Chondrocyte (in vitro differentiated cells): ENCODE measurements at regions not wholly inside any gene's neighbourhood (a gene's known extent, or its start where the extent isn't known, plus 50 kb on each side); places are given as distances from the start of the nearest gene placed in this dataset.

Experiments
- DNase-seq: peaks from one replicate; pipeline ENCODE4 v3.0.0; 2021; ENCODE audit warnings: mixed read lengths, low spot score
- H3K27ac Mint-ChIP-seq: one replicate; pipeline ENCODE4 v1.8.0; 2021; ENCODE audit warnings: mild to moderate bottlenecking, moderate library complexity, mixed read lengths; ENCODE audit not compliant: unreplicated experiment
- H3K27me3 Mint-ChIP-seq: 2 replicates; pipeline ENCODE4 v1.8.0; 2021; ENCODE audit warnings: low read depth, mixed read lengths
- H3K36me3 Mint-ChIP-seq: 2 replicates; pipeline ENCODE4 v1.8.0; 2021; ENCODE audit warnings: low read depth, mixed read lengths
- H3K4me1 Mint-ChIP-seq: 2 replicates; pipeline ENCODE4 v1.8.0; 2021; ENCODE audit warnings: low read depth, mild to moderate bottlenecking, mixed read lengths
- H3K4me3 Mint-ChIP-seq: one replicate; pipeline ENCODE4 v1.8.0; 2021; ENCODE audit warnings: mild to moderate bottlenecking, moderate library complexity, mixed read lengths; ENCODE audit not compliant: unreplicated experiment
- H3K9me3 Mint-ChIP-seq: 2 replicates; pipeline ENCODE4 v1.8.0; 2021; ENCODE audit warnings: low read depth, mixed read lengths
- TF ChIP-seq, protein P1 (sequence below): fragments of 200-600 bp; sonication (generic); IDR thresholded peaks from 2 replicates; pipeline ENCODE4 v1.5.0; 2021; ENCODE audit warnings: antibody characterized with exemption, mild to moderate bottlenecking, moderate library complexity

- TF ChIP-seq, protein P1, sequence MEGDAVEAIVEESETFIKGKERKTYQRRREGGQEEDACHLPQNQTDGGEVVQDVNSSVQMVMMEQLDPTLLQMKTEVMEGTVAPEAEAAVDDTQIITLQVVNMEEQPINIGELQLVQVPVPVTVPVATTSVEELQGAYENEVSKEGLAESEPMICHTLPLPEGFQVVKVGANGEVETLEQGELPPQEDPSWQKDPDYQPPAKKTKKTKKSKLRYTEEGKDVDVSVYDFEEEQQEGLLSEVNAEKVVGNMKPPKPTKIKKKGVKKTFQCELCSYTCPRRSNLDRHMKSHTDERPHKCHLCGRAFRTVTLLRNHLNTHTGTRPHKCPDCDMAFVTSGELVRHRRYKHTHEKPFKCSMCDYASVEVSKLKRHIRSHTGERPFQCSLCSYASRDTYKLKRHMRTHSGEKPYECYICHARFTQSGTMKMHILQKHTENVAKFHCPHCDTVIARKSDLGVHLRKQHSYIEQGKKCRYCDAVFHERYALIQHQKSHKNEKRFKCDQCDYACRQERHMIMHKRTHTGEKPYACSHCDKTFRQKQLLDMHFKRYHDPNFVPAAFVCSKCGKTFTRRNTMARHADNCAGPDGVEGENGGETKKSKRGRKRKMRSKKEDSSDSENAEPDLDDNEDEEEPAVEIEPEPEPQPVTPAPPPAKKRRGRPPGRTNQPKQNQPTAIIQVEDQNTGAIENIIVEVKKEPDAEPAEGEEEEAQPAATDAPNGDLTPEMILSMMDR: no peak
- peaks cover 16% of the 10 kb centered on the region for H3K27me3 Mint-ChIP-seq
- H3K4me1 Mint-ChIP-seq: no peaks in the 10 kb centered on the region
- H3K27ac Mint-ChIP-seq: no peak overlapping the region
- H3K4me3 Mint-ChIP-seq: no peak overlapping the region
- H3K36me3 Mint-ChIP-seq: no peaks in the 10 kb centered on the region
- H3K9me3 Mint-ChIP-seq: peaks cover 10% of the 10 kb centered on the region
- no peak for DNase-seq
These were observed 107.2 kb upstream of the MKI67 start for GRCh38 chr10:128233422-128233821.

- no peak for DNase-seq
- H3K4me3 Mint-ChIP-seq: no peak overlapping the region
- H3K27ac Mint-ChIP-seq: no peak overlapping the region
- TF ChIP-seq, protein P1: no peak
- peaks cover 9% of the 10 kb centered on the region for H3K27me3 Mint-ChIP-seq
- no peaks in the 10 kb centered on the region for H3K36me3 Mint-ChIP-seq
- H3K4me1 Mint-ChIP-seq: no peaks in the 10 kb centered on the region
- peaks cover 10% of the 10 kb centered on the region for H3K9me3 Mint-ChIP-seq
These were observed 111.5 kb upstream of the MKI67 start for GRCh38 chr10:128237710-128238109.

DNA sequence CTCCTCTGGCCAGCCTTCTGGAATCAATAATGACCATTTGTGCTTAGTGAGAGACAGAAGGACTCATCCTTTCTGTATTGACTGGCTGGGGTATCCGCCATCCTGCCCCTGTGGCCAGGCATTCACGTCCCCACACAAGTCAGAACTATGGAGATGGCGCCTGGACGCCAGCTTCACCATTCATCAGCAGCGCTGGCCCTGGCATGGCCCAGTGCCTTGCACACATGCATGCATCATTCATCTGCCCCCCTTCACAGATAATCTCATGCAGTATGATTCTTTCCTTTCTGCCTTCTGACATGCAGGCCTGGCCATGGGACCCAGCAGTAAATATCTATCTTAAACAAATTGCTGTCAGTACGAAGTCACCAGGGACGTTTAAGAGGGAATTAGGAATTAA is 114.8 kb upstream of the MKI67 start:
- no peak overlapping the region for H3K27ac Mint-ChIP-seq
- no peak for DNase-seq
- H3K9me3 Mint-ChIP-seq: no peaks in the 10 kb centered on the region
- H3K36me3 Mint-ChIP-seq: no peaks in the 10 kb centered on the region
- H3K4me1 Mint-ChIP-seq: no peaks in the 10 kb centered on the region
- TF ChIP-seq, protein P1: no peak
- peaks cover 8% of the 10 kb centered on the region for H3K27me3 Mint-ChIP-seq
- no peak overlapping the region for H3K4me3 Mint-ChIP-seq

DNA sequence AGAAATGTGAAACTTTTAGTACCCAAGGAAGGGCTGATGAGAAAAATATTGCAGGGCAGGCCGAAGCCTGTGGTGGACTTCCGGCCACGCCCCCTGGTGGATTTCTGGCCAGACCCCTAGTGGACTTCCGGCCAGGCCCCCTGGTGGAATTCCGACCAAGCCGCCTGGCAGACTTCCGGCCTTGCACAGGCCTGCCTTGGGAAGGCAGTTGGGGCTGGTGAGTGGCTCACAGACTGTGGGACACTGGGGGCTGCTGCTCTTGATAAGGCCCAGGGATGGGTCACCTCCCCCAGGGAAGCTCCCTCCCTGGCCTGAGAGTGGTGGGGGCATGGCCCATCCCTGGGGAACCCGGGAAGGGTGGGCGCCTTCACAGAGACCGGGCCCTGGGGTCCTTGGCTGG is 116.4 kb upstream of the MKI67 start:
- Mint-ChIP-seq H3K27me3 (peaks cover 3% of the 10 kb centered on the region), H3K4me1 (no peaks in the 10 kb centered on the region), H3K36me3 (no peaks in the 10 kb centered on the region), H3K9me3 (no peaks in the 10 kb centered on the region), H3K27ac (no peak overlapping the region), H3K4me3 (no peak overlapping the region)
- no peak for DNase-seq
- TF ChIP-seq, protein P1: no peak

DNA sequence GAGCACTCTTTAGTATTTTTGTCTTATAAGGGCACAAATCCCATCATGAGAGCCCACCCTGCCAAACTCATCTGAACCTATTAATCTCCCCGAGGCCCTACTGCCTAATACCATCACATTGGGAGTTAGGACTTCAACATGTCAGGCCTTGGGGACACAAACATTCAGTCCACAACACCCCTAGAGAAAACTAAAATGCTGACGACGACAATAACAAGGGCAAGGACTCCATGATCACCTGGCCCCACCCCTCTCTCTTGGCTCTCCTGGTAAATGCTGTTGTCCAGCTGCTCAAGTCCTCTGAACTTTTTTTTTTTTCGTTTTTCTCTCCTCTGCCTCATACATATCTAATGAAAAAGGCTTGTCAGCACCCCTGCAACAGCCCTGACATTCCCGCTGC is 118.8 kb upstream of the MKI67 start:
- Mint-ChIP-seq H3K27ac (no peak overlapping the region), H3K4me1 (no peaks in the 10 kb centered on the region), H3K9me3 (no peaks in the 10 kb centered on the region), H3K4me3 (no peak overlapping the region), H3K36me3 (no peaks in the 10 kb centered on the region), H3K27me3 (peaks cover 3% of the 10 kb centered on the region)
- no peak for DNase-seq
- TF ChIP-seq, protein P1: no peak
